H1 (cell line): ENCODE measurements at regions not wholly inside any gene's neighbourhood (a gene's known extent, or its start where the extent isn't known, plus 50 kb on each side); places are given as distances from the start of the nearest gene placed in this dataset.

ENCODE experiments used
- CTCF ChIA-PET: fragments of 300-600 bp; sonication (Branson Sonifier 250); formaldehyde crosslinking; loops from one replicate; lab custom pipeline; 2021; ENCODE audit not compliant: partially characterized antibody; lab: Charles Lee
- POLR2A ChIA-PET: fragments of 300-600 bp; sonication (Branson Sonifier 250); formaldehyde crosslinking; loops from one replicate; lab custom pipeline; 2021; ENCODE audit warnings: inconsistent platforms; ENCODE audit not compliant: partially characterized antibody; lab: Charles Lee
- DNase-seq, 2 experiments: peaks; one replicate each; pipeline versions ENCODE4 v3.0.0 to v3.0.0-alpha.2; 2010 to 2022; ENCODE audit warnings: low spot score in 2 of 2, low read depth in 1 of 2, mixed read lengths in 1 of 2
- FAIRE-seq: peaks from 2 replicates; lab custom pipeline; 2011; peaks lifted over from hg19 to GRCh38; lab: Jason Lieb, UNC
- H2AFZ ChIP-seq: 2 replicates; pipeline ENCODE4 v1.8.1; 2012; ENCODE audit warnings: low read length, inconsistent platforms
- H2AK5ac ChIP-seq: 2 replicates; pipeline ENCODE4 v1.6.1; 2013; ENCODE audit warnings: low read depth, low read length
- H2BK120ac ChIP-seq: replicated peaks from 2 replicates; pipeline ENCODE3; 2013; ENCODE audit warnings: low read depth, low read length, inconsistent platforms
- H2BK12ac ChIP-seq: 2 replicates; pipeline ENCODE4 v1.6.1; 2013; ENCODE audit warnings: low read depth, low read length
- H2BK15ac ChIP-seq: 2 replicates; pipeline ENCODE4 v1.6.1; 2013; ENCODE audit warnings: low read length
- H2BK20ac ChIP-seq: 2 replicates; pipeline ENCODE4 v1.6.1; 2013; ENCODE audit warnings: low read length
- H2BK5ac ChIP-seq: 2 replicates; pipeline ENCODE4 v1.6.1; 2013; ENCODE audit warnings: low read depth, low read length
- H3K14ac ChIP-seq: 2 replicates; pipeline ENCODE4 v1.6.1; 2013; ENCODE audit warnings: inconsistent platforms; ENCODE audit not compliant: insufficient read length
- H3K18ac ChIP-seq: 2 replicates; pipeline ENCODE4 v1.6.1; 2013; ENCODE audit warnings: low read length; ENCODE audit errors: extremely low read depth
- H3K23ac ChIP-seq: 2 replicates; pipeline ENCODE4 v1.6.1; 2013; ENCODE audit warnings: inconsistent platforms; ENCODE audit not compliant: insufficient read length
- H3K23me2 ChIP-seq: 2 replicates; pipeline ENCODE4 v1.6.1; 2013; ENCODE audit warnings: low read depth, low read length
- H3K27ac ChIP-seq: 2 replicates; pipeline ENCODE4 v1.6.1; 2011; ENCODE audit warnings: low read depth, low read length, inconsistent platforms
- H3K27me3 ChIP-seq, 4 experiments: replicated peaks in 1 of 4; 1 replicate in 1 of 4; 2 replicates in 3 of 4; pipeline versions ENCODE4 v1.6.1 to v1.8.1; 2011 to 2013; ENCODE audit warnings: low read length in 3 of 4, mild to moderate bottlenecking in 3 of 4, inconsistent platforms in 2 of 4, mixed read lengths in 2 of 4, moderate library complexity in 1 of 4; ENCODE audit not compliant: control insufficient read depth in 3 of 4, insufficient read depth in 3 of 4; ENCODE audit errors: extremely low read depth in 1 of 4
- H3K36me3 ChIP-seq, 4 experiments: 2 replicates each; pipeline versions ENCODE4 v1.6.1 to v1.8.1; 2011 to 2013; ENCODE audit warnings: mild to moderate bottlenecking in 4 of 4, low read length in 3 of 4, moderate library complexity in 2 of 4, control low read depth in 1 of 4, inconsistent platforms in 1 of 4; ENCODE audit not compliant: insufficient read depth in 4 of 4, control insufficient read depth in 2 of 4
- H3K4ac ChIP-seq: replicated peaks from 2 replicates; pipeline ENCODE3; 2013; ENCODE audit warnings: low read length, low read depth, mixed read lengths, inconsistent platforms; ENCODE audit not compliant: insufficient read length
- H3K4me1 ChIP-seq, 4 experiments: replicated peaks in 1 of 4; 1 replicate in 1 of 4; 2 replicates in 3 of 4; pipeline versions ENCODE4 v1.6.1 to v1.8.1; 2011 to 2013; ENCODE audit warnings: low read length in 3 of 4, inconsistent platforms in 2 of 4, mixed read lengths in 1 of 4; ENCODE audit not compliant: insufficient read depth in 4 of 4, control insufficient read depth in 3 of 4
- H3K4me2 ChIP-seq, 2 experiments: 2 replicates each; pipeline versions ENCODE4 v1.6.1 to v1.8.1; 2011 to 2013; ENCODE audit warnings: low read depth in 2 of 2, low read length in 2 of 2, control low read depth in 1 of 2, inconsistent platforms in 1 of 2, mild to moderate bottlenecking in 1 of 2; ENCODE audit not compliant: insufficient read depth in 1 of 2
- H3K4me3 ChIP-seq, 4 experiments: fragments of 200-600, 300-600 bp in 1 of 4; sonication (generic), shearing (Covaris generic), sonication (Bioruptor Twin) in 1 of 4; 2 replicates each; pipeline versions ENCODE4 v1.5.1 to v1.8.1; 2011 to 2016; ENCODE audit warnings: low read length in 4 of 4, low read depth in 3 of 4, control low read depth in 2 of 4, inconsistent platforms in 2 of 4, mild to moderate bottlenecking in 2 of 4, mixed read lengths in 1 of 4, moderate library complexity in 1 of 4; ENCODE audit not compliant: insufficient read depth in 2 of 4; ENCODE audit errors: extremely low read depth in 1 of 4
- H3K56ac ChIP-seq: replicated peaks from 2 replicates; pipeline ENCODE3; 2013; ENCODE audit warnings: low read depth, mild to moderate bottlenecking, mixed read lengths, low read length, inconsistent platforms; ENCODE audit not compliant: insufficient read length
- H3K79me1 ChIP-seq: 2 replicates; pipeline ENCODE4 v1.6.1; 2013; ENCODE audit warnings: low read depth, low read length, control low read depth
- H3K79me2 ChIP-seq, 2 experiments: 2 replicates each; pipeline versions ENCODE4 v1.6.1 to v1.8.1; 2012 to 2013; ENCODE audit warnings: low read length in 2 of 2, mild to moderate bottlenecking in 2 of 2, inconsistent platforms in 1 of 2; ENCODE audit not compliant: insufficient read depth in 2 of 2, control insufficient read depth in 1 of 2
- H3K9ac ChIP-seq, 4 experiments: replicated peaks in 1 of 4; 1 replicate in 1 of 4; 2 replicates in 3 of 4; pipeline versions ENCODE4 v1.6.1 to v1.8.1; 2011 to 2013; ENCODE audit warnings: low read depth in 3 of 4, low read length in 3 of 4, control low read depth in 2 of 4, mild to moderate bottlenecking in 2 of 4, moderate library complexity in 2 of 4, inconsistent platforms in 1 of 4; ENCODE audit errors: extremely low read depth in 1 of 4
- H3K9me3 ChIP-seq, 2 experiments: 2 replicates each; pipeline versions ENCODE4 v1.6.1 to v1.8.1; 2012 to 2013; ENCODE audit warnings: mild to moderate bottlenecking in 2 of 2, moderate library complexity in 2 of 2, control low read depth in 1 of 2, inconsistent platforms in 1 of 2, low read depth in 1 of 2, low read length in 1 of 2, mixed read lengths in 1 of 2; ENCODE audit not compliant: insufficient read depth in 2 of 2
- H4K20me1 ChIP-seq, 2 experiments: replicated peaks in 1 of 2; 2 replicates each; pipeline versions ENCODE3 to v1.8.1; 2011 to 2013; ENCODE audit warnings: inconsistent platforms in 2 of 2, low read length in 2 of 2, mild to moderate bottlenecking in 1 of 2; ENCODE audit not compliant: insufficient read depth in 2 of 2, control insufficient read depth in 1 of 2
- H4K5ac ChIP-seq: 2 replicates; pipeline ENCODE4 v1.6.1; 2013; ENCODE audit warnings: low read length, low read depth, mixed read lengths, inconsistent platforms; ENCODE audit not compliant: insufficient read length
- H4K8ac ChIP-seq: 2 replicates; pipeline ENCODE4 v1.8.0; 2013; ENCODE audit warnings: mild to moderate bottlenecking, moderate library complexity, low read length, inconsistent platforms; ENCODE audit not compliant: insufficient read depth; ENCODE audit errors: extremely low read depth
- H4K91ac ChIP-seq: replicated peaks from 2 replicates; pipeline ENCODE3; 2013; ENCODE audit warnings: low read length, mixed read lengths, inconsistent platforms; ENCODE audit not compliant: insufficient read length
- BACH1 ChIP-seq: IDR thresholded peaks from 2 replicates; pipeline ENCODE4 v1.6.1; 2012; ENCODE audit warnings: low read length, improper control_type of control experiment
- BRCA1 ChIP-seq: IDR thresholded peaks from 2 replicates; pipeline ENCODE4 v1.6.1; 2012; ENCODE audit warnings: low read depth, low read length, improper control_type of control experiment
- CTCF ChIP-seq, 3 experiments: IDR thresholded peaks; 1 replicate in 2 of 3; 2 replicates in 1 of 3; pipeline versions ENCODE4 v1.5.1 to v1.6.1; 2011; ENCODE audit warnings: low read length in 3 of 3, mild to moderate bottlenecking in 3 of 3, inconsistent platforms in 2 of 3, low read depth in 1 of 3, moderate library complexity in 1 of 3; ENCODE audit not compliant: insufficient read depth in 1 of 3; ENCODE audit errors: control extremely low read depth in 1 of 3
- EP300 ChIP-seq, 2 experiments: IDR thresholded peaks; 1 replicate in 1 of 2; 2 replicates in 1 of 2; pipeline ENCODE4 v1.6.1; 2011 to 2012; ENCODE audit warnings: low read depth in 2 of 2, low read length in 2 of 2, mild to moderate bottlenecking in 2 of 2, borderline replicate concordance in 1 of 2, inconsistent platforms in 1 of 2, moderate library complexity in 1 of 2
- GTF2F1 ChIP-seq: IDR thresholded peaks from 2 replicates; pipeline ENCODE4 v1.6.1; 2012; ENCODE audit warnings: low read depth, low read length, improper control_type of control experiment, borderline replicate concordance
- JUN ChIP-seq: IDR thresholded peaks from 2 replicates; pipeline ENCODE4 v1.6.1; 2011; ENCODE audit warnings: low read depth, mild to moderate bottlenecking, improper control_type of control experiment, low read length
- RAD21 ChIP-seq, 2 experiments: IDR thresholded peaks in 1 of 2; conservative IDR thresholded peaks in 1 of 2; 2 replicates each; pipeline ENCODE4 v1.6.1; 2011; ENCODE audit warnings: low read depth in 2 of 2, low read length in 2 of 2, improper control_type of control experiment in 1 of 2, inconsistent platforms in 1 of 2, mild to moderate bottlenecking in 1 of 2, moderate library complexity in 1 of 2
- RFX5 ChIP-seq: IDR thresholded peaks from 2 replicates; pipeline ENCODE4 v1.6.1; 2011; ENCODE audit warnings: low read depth, low read length, improper control_type of control experiment, borderline replicate concordance
- RXRA ChIP-seq: IDR thresholded peaks from 2 replicates; pipeline ENCODE4 v1.6.1; 2011; ENCODE audit warnings: low read depth, mild to moderate bottlenecking, low read length, moderate library complexity; ENCODE audit not compliant: insufficient read depth
- SIX5 ChIP-seq: IDR thresholded peaks from 2 replicates; pipeline ENCODE4 v1.6.1; 2011; ENCODE audit warnings: mild to moderate bottlenecking, low read depth, low read length
- SP2 ChIP-seq: IDR thresholded peaks from 2 replicates; pipeline ENCODE4 v1.6.1; 2012; ENCODE audit warnings: mild to moderate bottlenecking, low read length, inconsistent platforms
- SP4 ChIP-seq: IDR thresholded peaks from 2 replicates; pipeline ENCODE4 v1.6.1; 2012; ENCODE audit warnings: low read length, inconsistent platforms
- TEAD4 ChIP-seq: IDR thresholded peaks from 2 replicates; pipeline ENCODE4 v1.6.1; 2012; ENCODE audit warnings: low read depth, low read length, inconsistent platforms, mixed read lengths
- YY1 ChIP-seq: IDR thresholded peaks from 2 replicates; pipeline ENCODE4 v1.6.1; 2011; ENCODE audit warnings: low read depth, mild to moderate bottlenecking, low read length

GRCh38 chr12:41942354-41942753 is 202.3 kb downstream of the GXYLT1 start:
- no peak overlapping the region for H3K4me3 ChIP-seq
- peak; percentile 36 for FAIRE-seq
- no peak overlapping the region for H3K27ac ChIP-seq

More at GRCh38 chr12:41942354-41942753, 202.3 kb downstream of the GXYLT1 start:
- Histone ChIP-seq H3K27me3 (no peaks in the 10 kb centered on the region; a peak in 1 of 7 replicates), H3K4me2 (no peak overlapping the region), H4K8ac (no peak overlapping the region), H3K79me1 (no peaks in the 10 kb centered on the region), H2BK120ac (no peak overlapping the region), H4K5ac (no peak overlapping the region), H3K4me1 (no peaks in the 10 kb centered on the region), H3K9ac (no peak overlapping the region), H3K23me2 (no peaks in the 10 kb centered on the region), H2AFZ (no peak overlapping the region), H3K18ac (no peak overlapping the region), H2BK20ac (no peak overlapping the region), H2AK5ac (no peak overlapping the region), H3K36me3 (no peaks in the 10 kb centered on the region), H3K9me3 (peaks cover 12 to 24% of the 10 kb centered on the region in 2 experiments), H2BK12ac (no peak overlapping the region), H2BK5ac (no peak overlapping the region), H3K4ac (no peak overlapping the region), H2BK15ac (no peak overlapping the region), H3K23ac (no peak overlapping the region), H4K20me1 (no peaks in the 10 kb centered on the region), H3K79me2 (no peaks in the 10 kb centered on the region), H3K14ac (no peak overlapping the region), H3K56ac (no peak overlapping the region), H4K91ac (no peak overlapping the region)
- POLR2A ChIA-PET: no interaction called here
- DNase-seq: no peak
- CTCF ChIA-PET: interaction anchor here (1.4 kb wide), 1 partner anchor 665 kb away, joined by 3 read pairs; no protein-coding TSS in a partner anchor
- TF ChIP-seq SP4: no peak
- TF ChIP-seq RAD21 (IDR thresholded peaks at IDR 0.05 in 1 of 2, conservative IDR thresholded peaks at IDR 0.05 in 1 of 2; ENCODE audit: low read depth in 2 of 2, low read length in 2 of 2): no peak
- TF ChIP-seq TEAD4: no peak
- TF ChIP-seq JUN: no peak
- TF ChIP-seq SIX5: no peak
- TF ChIP-seq BRCA1: no peak
- TF ChIP-seq RFX5: no peak
- no peak for TF ChIP-seq BACH1
- TF ChIP-seq SP2: no peak
- TF ChIP-seq RXRA: no peak
- TF ChIP-seq YY1: no peak
- no peak for TF ChIP-seq GTF2F1
- TF ChIP-seq EP300 (IDR thresholded peaks at IDR 0.05; ENCODE audit: borderline replicate concordance in 1 of 2, low read depth in 2 of 2, low read length in 2 of 2): no peak
- no peak for TF ChIP-seq CTCF (IDR thresholded peaks at IDR 0.05; ENCODE audit: control extremely low read depth in 1 of 3, insufficient read depth in 1 of 3, low read depth in 1 of 3, low read length in 3 of 3)
